ENCODE measurements at regions not wholly inside any gene's neighbourhood (a gene's known extent, or its start where the extent isn't known, plus 50 kb on each side); places are given as distances from the start of the nearest gene placed in this dataset.
"Not testable (repeated sequence)": the region's sequence is repeated elsewhere in the genome, so short reads cannot be mapped to it uniquely, and the experiment has no call there.

DNA sequence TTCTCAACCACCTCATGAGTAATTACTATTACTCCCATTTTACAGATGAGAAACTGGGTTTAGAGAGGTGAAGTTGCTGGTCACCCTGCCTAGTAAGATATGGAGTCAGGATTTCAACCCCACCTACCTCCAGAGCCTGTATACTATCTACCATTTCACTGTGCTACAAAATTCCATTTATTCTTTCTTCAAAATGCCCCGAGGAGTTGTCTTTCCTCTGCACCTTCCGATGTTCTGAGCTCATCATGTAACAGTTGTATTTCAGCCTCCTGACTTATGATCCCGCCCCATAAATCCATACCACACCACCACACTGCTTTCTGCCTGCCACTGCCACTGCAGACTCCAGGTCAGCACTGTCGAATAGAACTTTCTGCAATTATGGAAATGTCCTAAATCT is 71.3 kb upstream of the SLC25A36 start:
- DNase-seq (ENCODE audit: low read depth, low spot score): no peak

DNA sequence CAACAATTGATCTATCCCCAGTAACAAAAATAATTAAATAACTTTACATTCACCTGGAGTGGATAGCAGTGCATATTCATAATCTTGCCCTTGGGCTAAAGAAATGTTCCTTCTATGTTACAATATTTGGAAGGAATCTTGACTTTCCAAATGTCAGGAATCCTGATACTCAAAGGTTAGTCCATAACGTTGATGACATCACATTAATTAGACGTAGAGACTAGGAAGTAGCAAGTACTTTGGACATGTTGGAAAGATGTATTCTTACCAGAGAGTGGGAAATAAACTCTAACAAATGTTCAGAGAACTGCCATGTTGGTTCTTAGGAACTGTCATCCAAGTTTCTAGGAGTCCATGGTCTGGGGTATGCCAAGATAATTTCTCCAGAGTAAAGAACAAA is 70.6 kb upstream of the SLC25A36 start:
- DNase-seq (ENCODE audit: low read depth, low spot score): no peak

DNA sequence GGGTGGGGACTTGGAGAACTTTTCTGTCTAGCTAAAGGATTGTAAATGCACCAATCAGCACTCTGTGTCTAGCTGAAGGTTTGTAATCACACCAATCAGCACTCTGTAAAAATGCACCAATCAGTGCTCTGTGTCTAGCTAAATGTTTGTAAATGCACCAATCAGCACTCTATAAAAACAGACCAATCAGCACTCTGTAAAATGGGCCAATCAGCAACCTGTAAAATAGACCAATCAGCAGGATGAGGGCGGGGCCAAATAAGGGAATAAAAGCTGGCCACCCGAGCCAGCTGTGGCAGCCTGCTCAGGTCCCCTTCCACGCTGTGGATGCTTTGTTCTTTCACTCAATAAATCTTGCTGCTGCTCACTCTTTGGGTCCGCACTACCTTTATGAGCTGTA is 69.5 kb upstream of the SLC25A36 start:
- not testable (repeated sequence) for DNase-seq (ENCODE audit: low read depth, low spot score)

DNA sequence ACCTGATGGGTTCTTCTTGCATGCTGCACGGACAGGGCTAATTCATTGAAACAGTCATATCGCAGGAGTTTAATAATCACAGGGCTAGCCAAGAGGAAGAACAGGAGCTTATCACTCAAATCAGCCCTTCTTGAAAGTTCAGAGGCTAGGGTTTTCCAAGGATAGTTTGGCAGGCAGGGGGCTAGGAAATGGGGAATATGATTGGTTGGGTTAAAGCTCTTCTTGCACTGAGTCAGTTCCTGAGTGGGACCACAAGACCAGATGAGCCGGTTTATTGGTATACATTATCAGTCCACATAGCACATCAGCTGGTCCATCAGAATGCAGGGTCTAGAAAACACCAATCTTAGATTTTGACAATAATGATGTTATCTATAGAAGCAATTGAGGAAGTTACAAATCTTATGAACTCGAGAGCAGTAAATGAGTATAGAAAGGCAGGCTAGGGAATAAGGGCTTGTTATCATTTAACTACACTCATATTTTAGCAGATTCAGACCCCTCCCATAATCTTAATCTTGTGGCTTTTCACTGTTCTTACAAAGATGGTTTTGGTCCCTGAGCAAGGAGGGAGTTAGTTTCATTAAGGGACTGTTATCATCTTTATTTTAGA is 58.1 kb upstream of the SLC25A36 start:
- DNase-seq (ENCODE audit: low read depth, low spot score): no peak

DNA sequence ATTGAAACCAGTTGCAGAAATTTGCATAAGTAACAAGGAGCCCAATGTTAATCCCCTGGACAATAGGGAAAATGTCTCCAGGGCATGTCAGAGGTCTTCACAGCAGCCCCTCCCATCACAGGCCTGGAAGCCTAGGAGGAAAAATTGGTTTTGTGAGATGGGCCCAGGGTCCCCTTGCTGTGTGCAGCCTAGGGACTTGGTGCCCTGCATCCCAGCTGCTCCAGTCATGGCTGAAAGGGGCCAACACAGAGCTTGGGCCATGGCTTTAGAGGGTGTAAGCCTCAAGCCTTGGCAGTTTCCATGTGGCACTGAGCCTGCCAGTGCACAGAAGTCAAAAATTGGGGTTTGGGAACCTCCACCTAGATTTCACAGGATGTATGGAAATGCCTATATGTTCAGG is 55.9 kb upstream of the SLC25A36 start:
- DNase-seq (ENCODE audit: low read depth, low spot score): not testable (repeated sequence)
